SK-N-SH treated with all-trans-retinoic acid at 6 μM for 48 hours (cell line): ENCODE measurements at regions not wholly inside any gene's neighbourhood (a gene's known extent, or its start where the extent isn't known, plus 50 kb on each side); places are given as distances from the start of the nearest gene placed in this dataset.
A peak's percentile ranks its signal among the peaks of the same experiment; 100 is the strongest.

Experiments
- ATAC-seq: fragments of 200-7000 bp; cut with Tn5 transposase; 3 replicates; pipeline ENCODE4 v1.9.1; 2020; ENCODE audit warnings: mild to moderate bottlenecking, moderate library complexity
- ARNTL ChIP-seq: fragments of 450-650 bp; formaldehyde crosslinking; IDR thresholded peaks from 2 replicates; pipeline ENCODE4 v1.5.0; 2020; ENCODE audit warnings: low read depth, mild to moderate bottlenecking, moderate library complexity, borderline replicate concordance
- BACH2 ChIP-seq: fragments of 250-450 bp; sonication (Bioruptor Pico); IDR thresholded peaks from 2 replicates; pipeline ENCODE4 v1.9.0; 2021; ENCODE audit warnings: mild to moderate bottlenecking, borderline replicate concordance
- CREB5 ChIP-seq: fragments of 250-450 bp; sonication (Bioruptor Pico); IDR thresholded peaks from 2 replicates; pipeline ENCODE4 v1.5.1; 2020; ENCODE audit warnings: low read depth, mild to moderate bottlenecking, moderate library complexity
- CSDC2 ChIP-seq: fragments of 250-450 bp; sonication (Bioruptor Pico); IDR thresholded peaks from 2 replicates; pipeline ENCODE4 v1.5.0; 2020; ENCODE audit warnings: mild to moderate bottlenecking, moderate library complexity
- CSRNP3 ChIP-seq: fragments of 250-450 bp; sonication (Bioruptor Pico); IDR thresholded peaks from 2 replicates; pipeline ENCODE4 v1.5.1; 2021; ENCODE audit warnings: mild to moderate bottlenecking, moderate library complexity
- ESRRG ChIP-seq: fragments of 250-450 bp; sonication (Bioruptor Pico); IDR thresholded peaks from 2 replicates; pipeline ENCODE4 v1.6.1; 2021; ENCODE audit warnings: mild to moderate bottlenecking
- ISL1 ChIP-seq: fragments of 250-450 bp; sonication (Bioruptor Pico); IDR thresholded peaks from 2 replicates; pipeline ENCODE4 v2.1.2; 2022; ENCODE audit warnings: mild to moderate bottlenecking, moderate library complexity
- OSR1 ChIP-seq: fragments of 250-450 bp; sonication (Bioruptor Pico); IDR thresholded peaks from 2 replicates; pipeline ENCODE4 v1.8.0; 2022; ENCODE audit warnings: moderate library complexity, mild to moderate bottlenecking, inconsistent platforms
- PATZ1 ChIP-seq: fragments of 250-450 bp; sonication (Bioruptor Pico); IDR thresholded peaks from 2 replicates; pipeline ENCODE4 v1.8.0; 2020; ENCODE audit warnings: mild to moderate bottlenecking, moderate library complexity, borderline replicate concordance
- POU6F1 ChIP-seq: fragments of 250-450 bp; sonication (Bioruptor Pico); IDR thresholded peaks from 2 replicates; pipeline ENCODE4 v1.8.0; 2021; ENCODE audit warnings: low read depth, mild to moderate bottlenecking, moderate library complexity, borderline replicate concordance
- PPARA ChIP-seq: fragments of 250-450 bp; sonication (Bioruptor Pico); IDR thresholded peaks from 2 replicates; pipeline ENCODE4 v1.5.0; 2020; ENCODE audit warnings: mild to moderate bottlenecking, borderline replicate concordance
- RARB ChIP-seq: fragments of 250-450 bp; sonication (Bioruptor Pico); IDR thresholded peaks from 2 replicates; pipeline ENCODE4 v1.8.0; 2021; ENCODE audit warnings: mild to moderate bottlenecking, moderate library complexity
- SNAI2 ChIP-seq: fragments of 250-450 bp; sonication (Bioruptor Pico); IDR thresholded peaks from 2 replicates; pipeline ENCODE4 v1.5.0; 2020; ENCODE audit warnings: mild to moderate bottlenecking, moderate library complexity
- TCF4 ChIP-seq: fragments of 250-450 bp; sonication (Bioruptor Pico); IDR thresholded peaks from 2 replicates; pipeline ENCODE4 v1.8.0; 2021; ENCODE audit warnings: mild to moderate bottlenecking, moderate library complexity, borderline replicate concordance
- TOX ChIP-seq: fragments of 250-450 bp; sonication (Bioruptor Pico); IDR thresholded peaks from 2 replicates; pipeline ENCODE4 v1.8.0; 2021; ENCODE audit warnings: mild to moderate bottlenecking, moderate library complexity, borderline replicate concordance
- TSHZ2 ChIP-seq: fragments of 250-450 bp; sonication (Bioruptor Pico); IDR thresholded peaks from 2 replicates; pipeline ENCODE4 v1.5.0; 2020; ENCODE audit warnings: mild to moderate bottlenecking, moderate library complexity
- ZC3H10 ChIP-seq: fragments of 250-450 bp; sonication (Bioruptor Pico); IDR thresholded peaks from 2 replicates; pipeline ENCODE4 v1.5.1; 2021; ENCODE audit warnings: mild to moderate bottlenecking, moderate library complexity
- ZFP3 ChIP-seq: fragments of 250-450 bp; sonication (Bioruptor Pico); IDR thresholded peaks from 2 replicates; pipeline ENCODE4 v1.5.0; 2020; ENCODE audit warnings: mild to moderate bottlenecking, moderate library complexity
- ZFP30 ChIP-seq: fragments of 450-650 bp; formaldehyde crosslinking; IDR thresholded peaks from 2 replicates; pipeline ENCODE4 v1.5.0; 2022; ENCODE audit warnings: mild to moderate bottlenecking, moderate library complexity
- ZNF565 ChIP-seq: fragments of 450-650 bp; formaldehyde crosslinking; conservative IDR thresholded peaks from 2 replicates; pipeline ENCODE4 v1.5.0; 2020; ENCODE audit warnings: low read depth, mild to moderate bottlenecking, moderate library complexity
- ZNF8 ChIP-seq: fragments of 450-650 bp; formaldehyde crosslinking; IDR thresholded peaks from 2 replicates; pipeline ENCODE4 v1.5.0; 2020; ENCODE audit warnings: mild to moderate bottlenecking, moderate library complexity

- peak; percentile 87 for ATAC-seq
- TF ChIP-seq ISL1 (CRISPR knock-in tag) = 0 out of 2 replicates have a peak, but pooled peaks have one; percentile 8
- TF ChIP-seq ZFP3 (CRISPR knock-in tag) = no peak
Measured at GRCh38 chr10:83127942-83128575, 1011.2 kb upstream of the GHITM start.

GRCh38 chr10:83140811-83141210 is 998.5 kb upstream of the GHITM start:
- no peak for TF ChIP-seq PPARA (CRISPR knock-in tag)
- TF ChIP-seq ZFP3 (CRISPR knock-in tag) = no peak
- no peak for TF ChIP-seq ESRRG
- no peak for TF ChIP-seq TCF4 (CRISPR knock-in tag)
- no peak for TF ChIP-seq ISL1 (CRISPR knock-in tag)
- TF ChIP-seq ZNF565 (CRISPR knock-in tag) = no peak
- TF ChIP-seq BACH2 = no peak
- TF ChIP-seq CSDC2 (CRISPR knock-in tag) = no peak
- TF ChIP-seq TSHZ2 (CRISPR knock-in tag) = no peak
- TF ChIP-seq ZNF8 (CRISPR knock-in tag) = no peak
- no peak for TF ChIP-seq CREB5 (CRISPR knock-in tag)
- TF ChIP-seq SNAI2 (CRISPR knock-in tag) = no peak
- no peak for TF ChIP-seq POU6F1
- no peak for TF ChIP-seq CSRNP3 (CRISPR knock-in tag)
- no peak for TF ChIP-seq ZC3H10 (CRISPR knock-in tag)
- no peak for TF ChIP-seq OSR1 (CRISPR knock-in tag)
- no peak for TF ChIP-seq ZFP30
- no peak for TF ChIP-seq RARB (CRISPR knock-in tag)
- ATAC-seq = no peak

DNA sequence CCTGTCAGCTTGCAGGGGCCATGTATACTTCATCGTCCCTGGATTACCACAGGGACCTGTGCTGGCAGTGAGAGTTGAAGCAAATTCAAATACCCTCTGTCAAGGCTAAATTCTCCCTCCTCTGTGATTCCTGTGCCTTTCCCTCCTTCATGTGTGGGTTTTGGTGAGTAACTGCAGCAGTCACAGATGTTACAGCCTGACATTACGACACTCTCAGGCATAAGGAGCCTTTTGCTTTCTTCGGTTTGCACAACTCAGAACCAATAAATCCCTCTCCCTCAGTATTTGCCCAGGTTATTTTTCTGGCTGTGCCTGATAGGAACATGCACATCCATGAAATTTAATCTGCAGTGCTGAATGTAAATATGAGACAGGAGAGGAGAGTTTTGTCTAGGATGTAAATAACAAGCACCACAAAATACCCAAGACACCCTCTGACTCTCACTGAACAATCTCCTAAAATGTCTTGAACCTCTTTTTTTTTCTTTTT is 997.2 kb upstream of the GHITM start:
- no peak for ATAC-seq
- TF ChIP-seq OSR1 (CRISPR knock-in tag) = no peak
- no peak for TF ChIP-seq ISL1 (CRISPR knock-in tag)
- TF ChIP-seq POU6F1 = no peak
- no peak for TF ChIP-seq PPARA (CRISPR knock-in tag)
- TF ChIP-seq BACH2 = no peak
- no peak for TF ChIP-seq TCF4 (CRISPR knock-in tag)
- no peak for TF ChIP-seq ESRRG
- no peak for TF ChIP-seq TOX (CRISPR knock-in tag)
- no peak for TF ChIP-seq ZNF565 (CRISPR knock-in tag)
- no peak for TF ChIP-seq ZC3H10 (CRISPR knock-in tag)
- TF ChIP-seq PATZ1 (CRISPR knock-in tag) = no peak
- TF ChIP-seq ARNTL (CRISPR knock-in tag) = no peak
- TF ChIP-seq, all 23 proteins: peak for 0
